MM.1S (cell line): ENCODE measurements at regions not wholly inside any gene's neighbourhood (a gene's known extent, or its start where the extent isn't known, plus 50 kb on each side); places are given as distances from the start of the nearest gene placed in this dataset.

Experiments used
- DNase-seq: peaks from one replicate; pipeline ENCODE4 v3.0.0-alpha.2; 2015
- H2AFZ ChIP-seq: fragments of 300-600 bp; sonication (generic); 2 replicates; pipeline ENCODE4 v1.6.0; 2016; ENCODE audit warnings: antibody characterized with exemption, low read length
- H3F3A ChIP-seq: fragments of 300-600 bp; sonication (generic); 2 replicates; pipeline ENCODE4 v1.6.1; 2016; ENCODE audit warnings: mild to moderate bottlenecking, antibody characterized with exemption, low read length, moderate library complexity, mixed read lengths; ENCODE audit not compliant: insufficient read depth
- H3K27ac ChIP-seq: fragments of 300-600 bp; sonication (generic); 2 replicates; pipeline ENCODE4 v1.5.1; 2016; ENCODE audit warnings: mild to moderate bottlenecking, low read length
- H3K27me3 ChIP-seq: fragments of 300-600 bp; sonication (generic); replicated peaks from 2 replicates; pipeline ENCODE4 v1.6.0; 2016; ENCODE audit warnings: low read length; ENCODE audit not compliant: insufficient read depth
- H3K36me3 ChIP-seq: fragments of 300-600 bp; sonication (generic); replicated peaks from 2 replicates; pipeline ENCODE4 v1.6.1; 2016; ENCODE audit warnings: mild to moderate bottlenecking, low read length, mixed read lengths; ENCODE audit not compliant: insufficient read depth
- H3K4me1 ChIP-seq: fragments of 300-600 bp; sonication (generic); 2 replicates; pipeline ENCODE4 v1.6.1; 2016; ENCODE audit warnings: low read length, mixed read lengths
- H3K4me2 ChIP-seq: fragments of 300-600 bp; sonication (generic); 2 replicates; pipeline ENCODE4 v1.6.0; 2016; ENCODE audit warnings: low read depth, low read length
- H3K4me3 ChIP-seq: fragments of 300-600 bp; sonication (generic); 2 replicates; pipeline ENCODE4 v1.5.1; 2016; ENCODE audit warnings: low read length, mixed read lengths
- H3K79me2 ChIP-seq: fragments of 300-600 bp; sonication (generic); 2 replicates; pipeline ENCODE4 v1.6.1; 2016; ENCODE audit warnings: mixed run types, low read length, mixed read lengths
- H3K9ac ChIP-seq: fragments of 300-600 bp; sonication (generic); 2 replicates; pipeline ENCODE4 v1.6.1; 2016; ENCODE audit warnings: low read length, mixed read lengths
- H3K9me2 ChIP-seq: fragments of 300-600 bp; sonication (generic); replicated peaks from 2 replicates; pipeline ENCODE4 v1.6.1; 2016; ENCODE audit warnings: mild to moderate bottlenecking, low read length, mixed read lengths; ENCODE audit not compliant: insufficient read depth
- H3K9me3 ChIP-seq: fragments of 300-600 bp; sonication (generic); replicated peaks from 2 replicates; pipeline ENCODE4 v1.6.1; 2016; ENCODE audit warnings: mild to moderate bottlenecking, low read length, mixed read lengths; ENCODE audit not compliant: insufficient read depth
- H4K20me1 ChIP-seq: fragments of 300-600 bp; sonication (generic); 2 replicates; pipeline ENCODE4 v1.6.1; 2016; ENCODE audit warnings: mild to moderate bottlenecking, low read length, moderate library complexity, mixed read lengths; ENCODE audit not compliant: insufficient read depth
- EZH2 ChIP-seq: fragments of 300-600 bp; sonication (generic); optimal IDR thresholded peaks from 2 replicates; pipeline ENCODE3; 2017; ENCODE audit warnings: low read depth, mild to moderate bottlenecking, antibody characterized with exemption, low read length, mixed read lengths
- EZH2phosphoT487 ChIP-seq: fragments of 300-600 bp; sonication (generic); IDR thresholded peaks from 2 replicates; pipeline ENCODE4 v1.6.1; 2018; ENCODE audit warnings: antibody characterized with exemption, low read length
- TF ChIP-seq, protein P1 (sequence below): fragments of 300-600 bp; sonication (generic); IDR thresholded peaks from 2 replicates; pipeline ENCODE4 v1.5.1; 2016; ENCODE audit warnings: antibody characterized with exemption, low read length, mixed read lengths

- TF ChIP-seq EZH2, result no peak
- Histone ChIP-seq H3K9me2 (no peaks in the 10 kb centered on the region), H3K36me3 (no peaks in the 10 kb centered on the region), H4K20me1 (no peaks in the 10 kb centered on the region), H3K4me3 (no peak overlapping the region), H3K4me1 (no peaks in the 10 kb centered on the region), H3K79me2 (no peaks in the 10 kb centered on the region), H3K9me3 (no peaks in the 10 kb centered on the region), H3F3A (no peaks in the 10 kb centered on the region), H3K9ac (no peak overlapping the region), H3K4me2 (no peak overlapping the region), H2AFZ (no peak overlapping the region), H3K27ac (no peak overlapping the region), H3K27me3 (no peaks in the 10 kb centered on the region)
- DNase-seq, result no peak
These were observed 455.7 kb downstream of the SUCLA2 start for GRCh38 chr13:47545201-47546024.

- Histone ChIP-seq H3K27me3 (no peaks in the 10 kb centered on the region), H3K4me2 (no peak overlapping the region), H3K9ac (no peak overlapping the region), H3F3A (no peaks in the 10 kb centered on the region), H4K20me1 (no peaks in the 10 kb centered on the region), H3K27ac (no peak overlapping the region), H3K9me3 (no peaks in the 10 kb centered on the region), H3K36me3 (no peaks in the 10 kb centered on the region), H3K4me1 (no peaks in the 10 kb centered on the region), H3K79me2 (no peaks in the 10 kb centered on the region), H2AFZ (no peak overlapping the region), H3K4me3 (no peak overlapping the region), H3K9me2 (no peaks in the 10 kb centered on the region)
- no peak for DNase-seq
- TF ChIP-seq EZH2 (no peak), EZH2phosphoT487 (no peak)
- TF ChIP-seq, protein P1, sequence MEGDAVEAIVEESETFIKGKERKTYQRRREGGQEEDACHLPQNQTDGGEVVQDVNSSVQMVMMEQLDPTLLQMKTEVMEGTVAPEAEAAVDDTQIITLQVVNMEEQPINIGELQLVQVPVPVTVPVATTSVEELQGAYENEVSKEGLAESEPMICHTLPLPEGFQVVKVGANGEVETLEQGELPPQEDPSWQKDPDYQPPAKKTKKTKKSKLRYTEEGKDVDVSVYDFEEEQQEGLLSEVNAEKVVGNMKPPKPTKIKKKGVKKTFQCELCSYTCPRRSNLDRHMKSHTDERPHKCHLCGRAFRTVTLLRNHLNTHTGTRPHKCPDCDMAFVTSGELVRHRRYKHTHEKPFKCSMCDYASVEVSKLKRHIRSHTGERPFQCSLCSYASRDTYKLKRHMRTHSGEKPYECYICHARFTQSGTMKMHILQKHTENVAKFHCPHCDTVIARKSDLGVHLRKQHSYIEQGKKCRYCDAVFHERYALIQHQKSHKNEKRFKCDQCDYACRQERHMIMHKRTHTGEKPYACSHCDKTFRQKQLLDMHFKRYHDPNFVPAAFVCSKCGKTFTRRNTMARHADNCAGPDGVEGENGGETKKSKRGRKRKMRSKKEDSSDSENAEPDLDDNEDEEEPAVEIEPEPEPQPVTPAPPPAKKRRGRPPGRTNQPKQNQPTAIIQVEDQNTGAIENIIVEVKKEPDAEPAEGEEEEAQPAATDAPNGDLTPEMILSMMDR, result no peak
These were observed 461.8 kb downstream of the SUCLA2 start for GRCh38 chr13:47539317-47539716.

GRCh38 chr13:47523771-47524170 is 477.3 kb downstream of the SUCLA2 start:
- H3K4me2 ChIP-seq, result no peak overlapping the region
- H3K4me1 ChIP-seq, result no peaks in the 10 kb centered on the region
- H3K36me3 ChIP-seq, result no peaks in the 10 kb centered on the region
- no peak overlapping the region for H3K27ac ChIP-seq
- no peaks in the 10 kb centered on the region for H3F3A ChIP-seq
- no peaks in the 10 kb centered on the region for H3K9me2 ChIP-seq
- TF ChIP-seq EZH2phosphoT487 (no peak), EZH2 (no peak)
- TF ChIP-seq, protein P1, result no peak
- H4K20me1 ChIP-seq, result no peaks in the 10 kb centered on the region
- no peaks in the 10 kb centered on the region for H3K79me2 ChIP-seq
- DNase-seq, result no peak
- H3K9me3 ChIP-seq, result no peaks in the 10 kb centered on the region
- H3K4me3 ChIP-seq, result no peak overlapping the region
- no peak overlapping the region for H2AFZ ChIP-seq
- no peaks in the 10 kb centered on the region for H3K27me3 ChIP-seq
- H3K9ac ChIP-seq, result no peak overlapping the region

- Histone ChIP-seq H4K20me1 (no peaks in the 10 kb centered on the region), H3K36me3 (no peaks in the 10 kb centered on the region), H2AFZ (no peak overlapping the region), H3K27me3 (no peaks in the 10 kb centered on the region), H3K4me1 (no peaks in the 10 kb centered on the region), H3K4me3 (no peak overlapping the region), H3K9me2 (no peaks in the 10 kb centered on the region), H3F3A (no peaks in the 10 kb centered on the region), H3K4me2 (no peak overlapping the region), H3K9ac (no peak overlapping the region), H3K9me3 (no peaks in the 10 kb centered on the region), H3K27ac (no peak overlapping the region), H3K79me2 (no peaks in the 10 kb centered on the region)
- DNase-seq, result no peak
- TF ChIP-seq EZH2, result no peak
- no peak for TF ChIP-seq EZH2phosphoT487
- TF ChIP-seq, protein P1, result no peak
These were observed 479.1 kb downstream of the SUCLA2 start for GRCh38 chr13:47521890-47522487.
